NCI-H2081 (cell line): ENCODE measurements at regions not wholly inside any gene's neighbourhood (a gene's known extent, or its start where the extent isn't known, plus 50 kb on each side); places are given as distances from the start of the nearest gene placed in this dataset.
A peak's percentile ranks its signal among the peaks of the same experiment; 100 is the strongest.
"Not testable (repeated sequence)": the region's sequence is repeated elsewhere in the genome, so short reads cannot be mapped to it uniquely, and the experiment has no call there.

Experiments
- DNase-seq, 2 experiments: peaks; one replicate each; lab custom pipeline; 2025; lab: John Stamatoyannopoulos, UW

DNA sequence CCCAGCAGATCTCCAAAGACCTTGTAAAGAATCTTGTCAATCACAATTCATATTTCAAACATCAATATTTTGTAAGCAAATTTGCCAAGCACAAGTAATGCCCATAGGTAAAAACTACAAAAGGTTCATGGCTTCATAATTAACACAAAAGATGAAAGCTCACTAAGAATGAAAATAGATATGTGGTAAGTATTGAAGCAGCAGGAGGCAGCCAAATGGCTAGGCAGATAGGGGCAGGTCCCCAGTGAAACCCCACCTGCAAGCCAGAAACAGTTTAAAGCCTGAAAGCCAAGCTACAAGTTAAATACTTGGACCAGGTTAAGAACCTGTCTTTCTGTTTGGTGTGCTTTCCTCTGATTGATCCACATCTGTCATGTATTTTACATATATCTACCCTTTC lies 942.6 kb upstream of the SPRY2 start:
- DNase-seq = no peak

DNA sequence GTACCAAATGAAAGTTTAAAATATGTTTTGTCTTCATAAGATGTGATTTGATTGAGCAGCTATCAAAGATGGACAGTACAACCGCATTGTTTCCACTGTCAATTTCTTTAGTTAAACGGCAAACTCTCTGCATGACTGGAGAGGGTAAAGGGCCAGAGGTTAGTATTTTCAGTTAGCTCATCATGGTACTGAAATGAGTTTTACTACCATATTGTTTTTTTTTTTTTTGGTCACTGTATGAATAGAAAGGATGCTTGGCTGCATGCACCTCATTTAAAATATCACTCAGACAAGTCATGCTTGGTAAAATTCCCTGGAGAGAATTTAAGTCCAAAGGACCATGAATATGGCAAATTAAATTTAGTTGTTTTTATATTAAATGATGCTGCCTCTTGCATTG lies 942.1 kb upstream of the SPRY2 start:
- no peak for DNase-seq

GRCh38 chr13:81275666-81276258 lies 934.8 kb upstream of the SPRY2 start:
- DNase-seq = no peak

DNA sequence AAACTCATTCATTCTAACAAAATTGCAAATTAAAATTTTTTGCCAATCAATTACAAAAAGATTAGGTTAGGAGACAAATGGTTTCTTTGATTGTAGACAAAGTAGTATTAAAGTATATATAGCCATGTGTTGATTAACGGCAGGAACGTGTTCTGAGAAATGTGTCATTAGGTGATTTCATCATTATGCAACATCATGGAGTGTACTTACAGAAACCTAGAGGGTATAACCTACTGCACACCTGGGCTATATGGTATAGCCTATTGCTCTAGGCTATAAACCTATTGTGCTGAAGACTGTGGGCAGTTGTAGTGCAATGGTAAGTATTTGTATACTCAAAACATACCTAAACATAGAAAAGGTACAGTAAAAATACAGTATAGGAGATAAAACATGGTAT lies 906.8 kb upstream of the SPRY2 start:
- no peak for DNase-seq

DNA sequence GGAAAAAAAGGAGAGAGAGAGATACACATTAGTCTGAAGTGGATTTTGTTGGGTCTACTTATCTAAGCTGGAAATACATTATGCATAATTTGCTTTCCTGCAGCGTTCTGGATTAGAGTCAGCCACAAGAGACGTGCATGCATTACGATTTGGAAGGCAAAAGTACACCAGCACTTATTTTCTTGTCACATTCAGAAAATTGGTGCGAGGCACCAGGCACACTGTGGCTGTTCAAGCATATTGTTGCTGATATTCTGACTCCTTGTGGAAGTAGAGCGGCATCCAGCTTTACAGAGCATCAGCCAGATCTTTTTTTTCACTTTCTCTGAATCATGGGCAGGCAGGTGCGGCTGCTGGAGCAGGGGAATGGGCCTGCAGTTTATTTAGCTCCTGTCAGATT lies 905.6 kb upstream of the SPRY2 start:
- peak; percentile 45 to 80 for DNase-seq

DNA sequence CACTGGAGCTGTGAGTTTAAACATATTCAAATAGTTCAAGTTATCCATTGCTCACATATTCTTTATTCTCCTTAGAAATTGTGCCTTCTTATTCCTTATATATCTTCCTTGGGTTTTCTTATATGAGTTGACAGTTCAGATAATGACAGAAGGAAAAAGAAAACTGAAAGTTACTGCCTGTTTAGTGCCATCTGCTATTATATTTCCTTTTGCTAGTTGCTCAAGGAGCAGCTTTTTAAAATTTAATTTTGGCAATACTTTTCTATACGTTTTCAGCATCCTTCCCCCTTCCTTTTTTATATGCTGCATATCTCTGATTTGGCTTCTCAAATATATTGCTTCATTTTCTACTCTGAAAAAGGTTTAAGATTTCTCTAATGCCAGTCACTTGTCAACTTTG lies 903.1 kb upstream of the SPRY2 start:
- no peak for DNase-seq

DNA sequence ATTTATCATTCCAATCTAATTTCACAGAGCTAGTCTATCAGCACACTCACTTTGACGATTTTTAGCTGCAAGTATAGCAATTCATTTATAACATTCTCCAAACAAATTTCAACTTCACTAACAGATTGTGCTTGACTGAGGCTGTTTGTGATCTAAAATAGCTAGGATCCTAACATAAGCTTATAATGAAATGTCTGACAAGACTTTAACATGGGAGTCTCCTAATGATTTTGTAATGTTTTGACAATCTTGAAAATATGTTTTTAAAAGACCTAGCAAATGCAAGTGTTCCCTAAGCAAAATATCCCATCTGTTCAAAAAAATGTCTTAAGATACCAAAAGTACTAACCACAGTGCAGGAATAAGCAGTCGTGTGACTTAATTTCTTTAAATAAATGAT lies 889.5 kb upstream of the SPRY2 start:
- DNase-seq = no peak

- not testable (repeated sequence) for DNase-seq
Observed at GRCh38 chr13:81226830-81227229, 885.9 kb upstream of the SPRY2 start.

- DNase-seq = no peak
Observed at GRCh38 chr13:81224209-81224833, 883.4 kb upstream of the SPRY2 start.

- DNase-seq = no peak
Observed at GRCh38 chr13:81223778-81224177, 882.9 kb upstream of the SPRY2 start.

DNA sequence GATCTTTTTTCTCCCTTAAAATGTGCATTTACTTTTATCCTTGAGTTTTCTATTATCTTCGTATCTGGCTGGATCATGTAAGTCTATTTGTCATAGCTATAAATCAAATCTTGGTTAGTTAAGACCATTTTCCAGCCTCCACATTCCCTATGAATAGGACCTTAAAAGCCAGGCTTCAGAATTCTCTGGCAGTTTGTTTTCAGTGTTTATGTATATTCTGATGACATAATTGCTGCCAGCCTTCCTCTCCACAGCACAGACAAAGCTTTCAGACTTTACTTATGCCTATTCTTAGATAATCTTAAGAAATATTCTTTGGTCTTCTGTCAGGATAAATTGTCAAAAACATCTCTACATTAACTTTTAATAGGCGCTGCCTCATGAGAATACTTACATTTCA lies 870.8 kb upstream of the SPRY2 start:
- DNase-seq = no peak

GRCh38 chr13:81207636-81208035 lies 866.7 kb upstream of the SPRY2 start:
- no peak for DNase-seq

GRCh38 chr13:81207231-81207630 lies 866.3 kb upstream of the SPRY2 start:
- DNase-seq = no peak

GRCh38 chr13:81203783-81204182 lies 862.9 kb upstream of the SPRY2 start:
- no peak for DNase-seq

DNA sequence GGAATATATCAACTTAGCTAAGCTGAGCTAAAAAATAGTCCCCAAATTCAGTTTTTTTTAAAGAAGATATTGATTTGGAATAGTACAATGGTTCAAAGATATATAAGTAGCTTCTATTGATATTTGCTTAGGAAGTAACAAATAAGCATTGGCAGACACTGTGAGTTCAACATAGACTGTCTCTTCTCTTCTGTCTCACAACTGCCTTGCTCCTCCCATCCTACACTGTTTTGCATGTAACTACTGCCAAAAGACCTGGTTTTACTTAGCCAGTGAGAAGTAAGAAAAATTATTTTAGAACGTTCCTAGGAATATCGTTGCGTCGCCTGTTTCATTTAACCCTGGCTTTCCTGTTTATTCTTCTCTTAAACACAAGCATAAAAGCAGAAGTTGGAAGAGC lies 859.0 kb upstream of the SPRY2 start:
- DNase-seq = no peak

- no peak for DNase-seq
Observed at GRCh38 chr13:81197966-81198365, 857.0 kb upstream of the SPRY2 start.

DNA sequence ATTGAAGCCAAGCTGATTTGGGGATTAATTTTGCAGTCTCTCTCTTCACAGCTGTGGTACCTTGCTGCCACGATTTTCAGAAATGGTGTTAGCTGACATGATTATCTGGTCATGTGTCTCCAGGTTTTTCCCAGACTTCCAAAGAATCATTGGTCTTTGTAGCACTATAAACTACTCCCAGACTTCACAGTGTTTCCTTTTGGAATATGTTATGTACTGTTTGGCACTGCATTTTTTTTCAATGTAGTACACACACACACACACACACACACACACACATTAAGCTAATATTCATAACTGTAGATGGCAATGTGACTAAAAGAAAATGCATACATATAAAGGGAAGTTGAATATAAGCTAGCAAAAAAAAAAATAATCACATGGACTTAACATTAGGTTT lies 856.6 kb upstream of the SPRY2 start:
- no peak for DNase-seq

DNA sequence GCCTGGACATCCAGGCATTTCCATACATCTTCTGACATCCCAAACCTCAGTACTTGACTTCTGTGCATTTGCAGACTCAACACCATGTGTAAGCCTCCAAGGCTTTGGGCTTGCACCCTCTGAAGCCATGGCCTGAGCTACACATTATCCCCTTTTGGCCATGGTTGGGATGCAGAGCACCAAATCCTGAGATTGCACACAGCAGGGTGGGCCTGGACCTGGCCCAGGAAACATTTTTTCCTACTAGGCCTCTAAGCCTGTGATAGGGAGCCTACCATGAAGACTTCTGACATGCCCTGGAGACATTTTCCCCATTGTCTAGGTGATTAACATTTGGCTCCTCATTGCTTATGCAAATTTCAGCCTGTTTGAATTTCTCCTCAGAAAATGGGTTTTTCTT lies 853.4 kb upstream of the SPRY2 start:
- no peak for DNase-seq

DNA sequence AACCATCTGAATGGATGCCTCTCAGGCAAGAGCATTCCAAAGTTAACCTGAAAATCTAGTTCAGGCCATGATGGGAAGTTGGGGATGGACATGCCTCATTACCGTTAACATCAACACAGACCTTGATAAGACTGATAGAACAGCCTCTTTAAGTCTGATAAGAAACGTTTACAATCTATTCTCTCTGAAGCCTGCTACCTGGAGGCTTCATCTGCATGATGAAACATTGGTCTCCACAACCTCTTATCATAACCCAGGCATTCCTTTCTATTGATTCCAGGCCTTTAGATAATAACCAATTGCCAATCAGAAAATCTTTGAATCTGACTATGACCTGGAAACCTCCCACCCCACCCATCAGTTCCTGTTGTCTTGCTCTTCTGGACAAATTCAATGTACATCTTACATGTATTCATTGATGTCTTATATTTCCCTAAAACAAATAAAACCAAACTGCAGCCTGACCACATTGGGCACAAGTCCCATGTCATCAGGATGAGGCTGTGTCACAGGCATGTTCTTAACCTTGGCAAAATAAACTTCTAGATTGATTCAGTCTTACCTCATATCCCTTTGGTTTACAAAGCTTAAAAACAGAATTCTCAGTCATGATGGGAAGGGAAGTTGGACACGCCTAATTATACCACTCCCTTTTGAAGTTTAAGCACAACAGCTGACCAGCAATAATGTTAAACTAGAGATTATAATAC lies 843.8 kb upstream of the SPRY2 start:
- DNase-seq = no peak

DNA sequence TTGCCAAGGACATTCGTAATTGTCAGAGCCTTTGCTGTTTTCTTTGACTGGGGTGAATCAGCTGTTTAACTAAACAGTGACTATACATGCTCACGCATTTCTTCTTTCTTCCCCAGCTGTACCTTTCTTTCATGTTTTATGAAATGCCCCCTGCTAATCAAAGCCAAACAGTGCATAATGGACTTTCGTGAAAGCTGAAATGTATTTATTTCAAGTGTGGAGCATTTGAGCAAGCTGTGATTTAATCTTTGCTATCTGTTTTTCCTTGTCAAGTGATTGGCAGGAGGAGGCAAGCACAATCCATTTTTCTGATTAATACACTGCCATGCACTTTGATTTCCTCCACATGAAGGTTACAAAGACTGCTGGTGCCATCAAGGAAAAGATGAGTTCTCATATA lies 831.7 kb upstream of the SPRY2 start:
- DNase-seq = no peak

GRCh38 chr13:81171065-81171647 lies 830.2 kb upstream of the SPRY2 start:
- DNase-seq = peak; percentile 13 to 49

DNA sequence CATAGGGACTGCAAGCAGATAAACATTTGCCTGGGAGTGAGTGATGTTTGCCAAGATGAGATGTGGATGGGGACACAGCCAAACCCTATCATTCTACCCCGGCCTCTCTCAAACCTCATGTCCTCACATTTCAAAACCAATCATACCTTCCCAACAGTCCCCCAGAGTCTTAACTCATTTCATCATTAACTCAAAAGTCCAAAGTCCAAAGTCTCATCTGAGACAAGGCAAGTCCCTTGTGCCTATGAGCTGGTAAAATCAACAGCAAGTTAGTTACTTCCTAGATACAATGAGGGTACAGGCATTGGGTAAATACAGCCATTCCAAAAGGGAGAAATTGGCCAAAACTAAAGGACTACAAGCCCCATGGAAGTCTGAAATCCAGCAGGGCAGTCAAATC lies 822.9 kb upstream of the SPRY2 start:
- DNase-seq = not testable (repeated sequence)

DNA sequence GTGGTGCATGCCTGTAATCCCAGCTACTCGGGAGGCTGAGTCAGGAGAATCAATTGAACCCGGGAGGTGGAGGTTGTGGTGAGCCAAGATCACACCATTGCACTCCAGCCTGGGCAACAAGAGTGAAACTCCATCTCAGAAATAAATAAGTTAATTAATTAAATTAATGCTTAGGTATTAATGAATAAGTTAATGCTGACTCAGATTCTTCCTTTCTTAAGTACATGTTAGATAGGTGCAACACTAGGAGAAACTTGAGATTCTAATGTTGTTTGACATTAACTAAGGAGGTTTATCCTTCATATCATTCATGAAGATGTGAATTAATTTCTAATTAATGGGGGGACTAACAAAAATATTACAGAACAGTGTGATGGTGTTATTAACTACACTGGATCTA lies 812.6 kb upstream of the SPRY2 start:
- no peak for DNase-seq
